ENCODE measurements at regions not wholly inside any gene's neighbourhood (a gene's known extent, or its start where the extent isn't known, plus 50 kb on each side); places are given as distances from the start of the nearest gene placed in this dataset.

GRCh38 chr6:4687656-4687988 is 88.6 kb upstream of the CDYL start:
- CTCF ChIA-PET (ENCODE audit: low intra/inter-chr PET ratio) = no interaction called here
- no peak for TF ChIP-seq TEAD1 (CRISPR knock-in tag; IDR thresholded peaks at IDR 0.05)
- no peak for TF ChIP-seq ZNF12 (CRISPR knock-in tag; IDR thresholded peaks at IDR 0.05)
- no peak for TF ChIP-seq ZNF24 (IDR thresholded peaks at IDR 0.05)
- TF ChIP-seq RNF219 (CRISPR knock-in tag; IDR thresholded peaks at IDR 0.05) = no peak
- no peak for TF ChIP-seq NR1H2 (CRISPR knock-in tag; IDR thresholded peaks at IDR 0.05)
- 0 out of 2 replicates have a peak, but pooled peaks have one; percentile 0 for TF ChIP-seq TSHZ1 (CRISPR knock-in tag; IDR thresholded peaks at IDR 0.05)
- no peak for TF ChIP-seq PTRF (tag; IDR thresholded peaks at IDR 0.05)
- no peak for TF ChIP-seq CBX5 (IDR thresholded peaks at IDR 0.05; ENCODE audit: borderline replicate concordance, low read depth)
- TF ChIP-seq TOE1 (IDR thresholded peaks at IDR 0.05; ENCODE audit: borderline replicate concordance) = 0 out of 2 replicates have a peak, but pooled peaks have one; percentile 27
- TF ChIP-seq TOE1 (CRISPR knock-in tag; IDR thresholded peaks at IDR 0.05; ENCODE audit: borderline replicate concordance, low read depth) = no peak
- TF ChIP-seq ZNF217 (CRISPR knock-in tag; IDR thresholded peaks at IDR 0.05) = no peak
- TF ChIP-seq MBD1 (CRISPR knock-in tag; IDR thresholded peaks at IDR 0.05) = no peak
- no peak for TF ChIP-seq PRPF4 (IDR thresholded peaks at IDR 0.05; ENCODE audit: insufficient read depth, low read depth, low read length, poor library complexity, severe bottlenecking)
- no peak for TF ChIP-seq CBX1 (IDR thresholded peaks at IDR 0.05; ENCODE audit: low read depth)
- no peak for TF ChIP-seq TBP (optimal IDR thresholded peaks at IDR 0.05; ENCODE audit: low read depth, low read length)
- no peak for TF ChIP-seq ZNF699 (CRISPR knock-in tag; IDR thresholded peaks at IDR 0.05; ENCODE audit: insufficient replicate concordance)
- TF ChIP-seq ZNF316 (IDR thresholded peaks at IDR 0.05) = peak; percentile 73
- TF ChIP-seq ZNF197 (CRISPR knock-in tag; IDR thresholded peaks at IDR 0.05; ENCODE audit: low read depth) = 0 out of 2 replicates have a peak, but pooled peaks have one; percentile 31

More at GRCh38 chr6:4687656-4687988, 88.6 kb upstream of the CDYL start:
- H3K79me2 ChIP-seq (ENCODE audit: control insufficient read depth, insufficient read depth, low read length) = no peaks in the 10 kb centered on the region
- H4K20me1 ChIP-seq (replicated peaks; ENCODE audit: control insufficient read depth, insufficient read depth, low read length) = no peaks in the 10 kb centered on the region
- no peak for FAIRE-seq
- H3K4me2 ChIP-seq (ENCODE audit: insufficient read depth, low read length) = peak overlapping the region; percentile 67
- intact Hi-C loops (cut with micrococcal nuclease) = no loop called here
- in situ Hi-C loops (cut with MboI) = no loop called here
- ATAC-seq = no peak; the same call in 2 of the 3 replicates
- POLR2A ChIA-PET = interaction anchor here (1.2 kb wide), 1 partner anchor 14 kb away, joined by 4 read pairs; no protein-coding TSS in a partner anchor
- H3K4me3 ChIP-seq = no peak overlapping the region; the same call in 1 of the 2 replicates
- peak overlapping the region in 1 of 2 experiments; percentile 66; a peak in 2 of 4 replicates for H3K9ac ChIP-seq (ENCODE audit: insufficient read depth in 1 of 2, low read depth in 2 of 2, low read length in 2 of 2)
- H3K9me3 ChIP-seq (replicated peaks; ENCODE audit: control insufficient read depth, insufficient read depth, low read depth, low read length) = no peaks in the 10 kb centered on the region; the same call in 1 of the 2 replicates
- H3K4me1 ChIP-seq (replicated peaks in 1 of 2; ENCODE audit: control insufficient read depth in 2 of 2, insufficient read depth in 2 of 2, low read length in 2 of 2) = peaks cover 0 to 9% of the 10 kb centered on the region in 2 experiments; a peak in 3 of 5 replicates
- peak overlapping the region; percentile 99 for H2AFZ ChIP-seq (ENCODE audit: low read depth, low read length)
- H3K9me1 ChIP-seq (ENCODE audit: control insufficient read depth, insufficient read depth, low read length) = no peaks in the 10 kb centered on the region
- no TSS peak for BruUV-seq (replicated peaks)
- no peaks in the 10 kb centered on the region for H3K36me3 ChIP-seq (ENCODE audit: control insufficient read depth, insufficient read depth, low read length)
- H3K27ac ChIP-seq (ENCODE audit: extremely low read depth, low read depth, low read length) = peak overlapping the region; percentile 83
- H3K27me3 ChIP-seq (ENCODE audit: control insufficient read depth in 2 of 2, insufficient read depth in 2 of 2, low read length in 2 of 2) = no peaks in the 10 kb centered on the region
- no peak for DNase-seq (ENCODE audit: extremely low read depth in 1 of 4, low spot score in 3 of 4)

Data from K562 (cell line).